WTC11 (cell line): ENCODE measurements at regions not wholly inside any gene's neighbourhood (a gene's known extent, or its start where the extent isn't known, plus 50 kb on each side); places are given as distances from the start of the nearest gene placed in this dataset.

Experiments
- ATAC-seq: fragments of 200-7000 bp; cut with Tn5 transposase; 2 replicates; pipeline ENCODE4 v1.10.0; 2021; ENCODE audit warnings: mild to moderate bottlenecking, moderate library complexity
- CTCF ChIA-PET: fragments of 300-600 bp; sonication (Branson Sonifier 250); formaldehyde crosslinking; loops from one replicate; lab custom pipeline; 2021; ENCODE audit warnings: antibody characterized with exemption; lab: Charles Lee
- POLR2A ChIA-PET: fragments of 350-600 bp; sonication (Branson Sonifier 250); formaldehyde crosslinking; loops from one replicate; lab custom pipeline; 2021; ENCODE audit warnings: antibody characterized with exemption; lab: Charles Lee
- DNase-seq: peaks from one replicate; pipeline ENCODE4 v3.0.0; 2021; ENCODE audit warnings: low spot score
- H3K27ac Mint-ChIP-seq: 2 replicates; pipeline ENCODE4 v1.8.0; 2021; ENCODE audit warnings: mixed read lengths
- H3K27me3 Mint-ChIP-seq: 2 replicates; pipeline ENCODE4 v1.8.0; 2021; ENCODE audit warnings: low read depth, mild to moderate bottlenecking, moderate library complexity, mixed read lengths
- H3K36me3 Mint-ChIP-seq: 2 replicates; pipeline ENCODE4 v1.8.0; 2021; ENCODE audit warnings: mixed read lengths
- H3K4me1 Mint-ChIP-seq: 2 replicates; pipeline ENCODE4 v1.8.0; 2022; ENCODE audit warnings: mixed read lengths
- H3K4me3 Mint-ChIP-seq: 2 replicates; pipeline ENCODE4 v1.8.0; 2021; ENCODE audit warnings: mild to moderate bottlenecking, moderate library complexity, mixed read lengths
- H3K9me3 Mint-ChIP-seq: 2 replicates; pipeline ENCODE4 v1.8.0; 2021; ENCODE audit warnings: mixed read lengths
- ELF4 ChIP-seq: sonication (generic); formaldehyde crosslinking; IDR thresholded peaks from 2 replicates; pipeline ENCODE4 v1.8.1; 2022; ENCODE audit warnings: low read depth, mild to moderate bottlenecking, moderate library complexity, missing genetic modification reagents
- HMGA2 ChIP-seq: fragments of 250-450 bp; sonication (Bioruptor Pico); IDR thresholded peaks from 2 replicates; pipeline ENCODE4 v1.4.0; 2021; ENCODE audit warnings: mild to moderate bottlenecking, moderate library complexity
- NR1H2 ChIP-seq: sonication (generic); formaldehyde crosslinking; IDR thresholded peaks from 2 replicates; pipeline ENCODE4 v1.9.0; 2021; ENCODE audit warnings: mild to moderate bottlenecking, moderate library complexity, missing genetic modification reagents
- OVOL2 ChIP-seq: fragments of 250-450 bp; sonication (Bioruptor Pico); IDR thresholded peaks from 2 replicates; pipeline ENCODE4 v1.9.0; 2021; ENCODE audit warnings: mild to moderate bottlenecking, borderline replicate concordance
- ZNF232 ChIP-seq: sonication (generic); formaldehyde crosslinking; IDR thresholded peaks from 2 replicates; pipeline ENCODE4 v1.8.0; 2022; ENCODE audit warnings: mild to moderate bottlenecking, missing genetic modification reagents
- TF ChIP-seq, protein P1 (sequence below): fragments of 250-450 bp; sonication (Bioruptor Pico); IDR thresholded peaks from 2 replicates; pipeline ENCODE4 v1.8.0; 2021; ENCODE audit warnings: mild to moderate bottlenecking
- TF ChIP-seq, protein P2 (sequence below): sonication (generic); formaldehyde crosslinking; IDR thresholded peaks from 2 replicates; pipeline ENCODE4 v1.8.1; 2022; ENCODE audit warnings: mild to moderate bottlenecking, moderate library complexity, missing genetic modification reagents
- TF ChIP-seq, protein P3 (sequence below): fragments of 250-450 bp; sonication (Bioruptor Pico); IDR thresholded peaks from 2 replicates; pipeline ENCODE4 v1.9.0; 2021; ENCODE audit warnings: mild to moderate bottlenecking
- TF ChIP-seq, protein P4 (sequence below): fragments of 250-450 bp; sonication (Bioruptor Pico); conservative IDR thresholded peaks from 2 replicates; pipeline ENCODE4 v1.9.0; 2021; ENCODE audit warnings: mild to moderate bottlenecking
- TF ChIP-seq, protein P5 (sequence below): sonication (generic); formaldehyde crosslinking; IDR thresholded peaks from 2 replicates; pipeline ENCODE4 v1.8.1; 2022; ENCODE audit warnings: missing genetic modification reagents, borderline replicate concordance
- TF ChIP-seq, protein P6 (sequence below): sonication (generic); formaldehyde crosslinking; IDR thresholded peaks from 2 replicates; pipeline ENCODE4 v1.8.1; 2022; ENCODE audit warnings: low read depth, mild to moderate bottlenecking, moderate library complexity, missing genetic modification reagents, borderline replicate concordance
- TF ChIP-seq, protein P7 (sequence below): fragments of 200-600 bp; IDR thresholded peaks from 2 replicates; pipeline ENCODE4 v1.8.0; 2022; ENCODE audit warnings: antibody characterized with exemption

DNA sequence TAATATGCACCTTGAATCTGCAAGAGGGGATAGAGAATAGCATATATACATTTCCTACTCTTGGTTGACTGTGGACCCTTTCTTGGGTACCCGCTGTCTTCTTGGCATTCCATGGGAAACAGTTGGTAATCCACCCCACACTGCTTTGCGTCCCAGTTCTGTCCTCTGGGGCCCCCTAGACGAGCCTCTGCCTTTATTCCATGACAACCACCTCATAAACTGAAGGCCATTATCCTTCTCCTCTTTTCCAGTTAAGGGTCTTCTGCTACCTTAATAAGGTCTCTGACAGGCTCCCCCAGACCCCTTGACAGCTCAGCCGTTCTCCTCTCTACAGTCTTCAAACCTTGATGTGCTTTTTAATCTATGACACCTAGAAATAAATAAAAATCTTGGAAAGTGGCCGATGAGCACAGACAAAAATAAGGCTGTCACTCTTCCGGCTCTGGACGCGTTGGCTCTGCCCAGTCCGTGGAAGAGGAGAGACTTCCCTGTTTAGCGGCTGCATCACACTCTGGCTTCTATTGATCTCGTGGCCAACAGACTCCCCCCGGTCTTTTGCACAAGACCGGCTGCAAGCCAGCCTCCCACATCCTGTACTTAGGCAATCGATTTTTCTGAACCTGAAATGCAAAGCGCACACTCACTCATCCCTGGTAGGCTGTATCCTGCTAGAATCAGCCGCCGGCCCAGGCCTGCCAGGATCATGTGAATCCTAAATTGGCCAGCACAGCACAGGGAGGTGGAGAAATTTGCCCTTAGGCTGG is 251.0 kb upstream of the TLE3 start:
- H3K36me3 Mint-ChIP-seq = no peaks in the 10 kb centered on the region
- H3K4me1 Mint-ChIP-seq = peaks cover 11% of the 10 kb centered on the region
- H3K9me3 Mint-ChIP-seq = no peaks in the 10 kb centered on the region
- DNase-seq (no peak), ATAC-seq (no peak)
- no peak for TF ChIP-seq NR1H2 (CRISPR knock-in tag)
- TF ChIP-seq ZNF232 (CRISPR knock-in tag) = no peak
- TF ChIP-seq, protein P1, sequence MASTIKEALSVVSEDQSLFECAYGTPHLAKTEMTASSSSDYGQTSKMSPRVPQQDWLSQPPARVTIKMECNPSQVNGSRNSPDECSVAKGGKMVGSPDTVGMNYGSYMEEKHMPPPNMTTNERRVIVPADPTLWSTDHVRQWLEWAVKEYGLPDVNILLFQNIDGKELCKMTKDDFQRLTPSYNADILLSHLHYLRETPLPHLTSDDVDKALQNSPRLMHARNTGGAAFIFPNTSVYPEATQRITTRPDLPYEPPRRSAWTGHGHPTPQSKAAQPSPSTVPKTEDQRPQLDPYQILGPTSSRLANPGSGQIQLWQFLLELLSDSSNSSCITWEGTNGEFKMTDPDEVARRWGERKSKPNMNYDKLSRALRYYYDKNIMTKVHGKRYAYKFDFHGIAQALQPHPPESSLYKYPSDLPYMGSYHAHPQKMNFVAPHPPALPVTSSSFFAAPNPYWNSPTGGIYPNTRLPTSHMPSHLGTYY (CRISPR knock-in tag) = no peak
- TF ChIP-seq ELF4 = no peak
- no peak for TF ChIP-seq OVOL2 (CRISPR knock-in tag)
- TF ChIP-seq, protein P2, sequence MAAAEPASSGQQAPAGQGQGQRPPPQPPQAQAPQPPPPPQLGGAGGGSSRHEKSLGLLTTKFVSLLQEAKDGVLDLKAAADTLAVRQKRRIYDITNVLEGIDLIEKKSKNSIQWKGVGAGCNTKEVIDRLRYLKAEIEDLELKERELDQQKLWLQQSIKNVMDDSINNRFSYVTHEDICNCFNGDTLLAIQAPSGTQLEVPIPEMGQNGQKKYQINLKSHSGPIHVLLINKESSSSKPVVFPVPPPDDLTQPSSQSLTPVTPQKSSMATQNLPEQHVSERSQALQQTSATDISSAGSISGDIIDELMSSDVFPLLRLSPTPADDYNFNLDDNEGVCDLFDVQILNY (CRISPR knock-in tag) = no peak
- TF ChIP-seq, protein P3, sequence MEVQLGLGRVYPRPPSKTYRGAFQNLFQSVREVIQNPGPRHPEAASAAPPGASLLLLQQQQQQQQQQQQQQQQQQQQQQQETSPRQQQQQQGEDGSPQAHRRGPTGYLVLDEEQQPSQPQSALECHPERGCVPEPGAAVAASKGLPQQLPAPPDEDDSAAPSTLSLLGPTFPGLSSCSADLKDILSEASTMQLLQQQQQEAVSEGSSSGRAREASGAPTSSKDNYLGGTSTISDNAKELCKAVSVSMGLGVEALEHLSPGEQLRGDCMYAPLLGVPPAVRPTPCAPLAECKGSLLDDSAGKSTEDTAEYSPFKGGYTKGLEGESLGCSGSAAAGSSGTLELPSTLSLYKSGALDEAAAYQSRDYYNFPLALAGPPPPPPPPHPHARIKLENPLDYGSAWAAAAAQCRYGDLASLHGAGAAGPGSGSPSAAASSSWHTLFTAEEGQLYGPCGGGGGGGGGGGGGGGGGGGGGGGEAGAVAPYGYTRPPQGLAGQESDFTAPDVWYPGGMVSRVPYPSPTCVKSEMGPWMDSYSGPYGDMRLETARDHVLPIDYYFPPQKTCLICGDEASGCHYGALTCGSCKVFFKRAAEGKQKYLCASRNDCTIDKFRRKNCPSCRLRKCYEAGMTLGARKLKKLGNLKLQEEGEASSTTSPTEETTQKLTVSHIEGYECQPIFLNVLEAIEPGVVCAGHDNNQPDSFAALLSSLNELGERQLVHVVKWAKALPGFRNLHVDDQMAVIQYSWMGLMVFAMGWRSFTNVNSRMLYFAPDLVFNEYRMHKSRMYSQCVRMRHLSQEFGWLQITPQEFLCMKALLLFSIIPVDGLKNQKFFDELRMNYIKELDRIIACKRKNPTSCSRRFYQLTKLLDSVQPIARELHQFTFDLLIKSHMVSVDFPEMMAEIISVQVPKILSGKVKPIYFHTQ = no peak
- H3K27me3 Mint-ChIP-seq = no peaks in the 10 kb centered on the region
- ChIA-PET POLR2A (no interaction called here), CTCF (interaction anchor here (0.6 kb wide), 1 partner anchor 237 kb away, joined by 3 read pairs; no protein-coding TSS in a partner anchor)
- H3K4me3 Mint-ChIP-seq = no peak overlapping the region
- H3K27ac Mint-ChIP-seq = no peak overlapping the region

DNA sequence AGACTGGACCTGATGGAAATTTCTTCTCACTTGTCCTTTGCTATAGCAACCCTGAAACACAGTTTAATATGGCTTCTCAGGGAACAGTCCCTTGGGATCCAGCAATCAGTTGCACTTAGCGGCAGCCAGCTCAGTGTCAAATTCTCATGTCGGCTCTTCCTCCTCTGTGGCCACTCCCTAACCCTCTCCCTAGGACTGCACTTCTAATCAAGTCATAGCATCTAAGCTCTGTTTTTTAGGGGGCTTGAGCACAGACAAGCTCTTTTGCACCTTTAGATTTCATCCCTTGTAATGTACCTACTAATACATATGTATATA is 250.5 kb upstream of the TLE3 start:
- CTCF ChIA-PET = interaction anchor here (0.6 kb wide), 1 partner anchor 237 kb away, joined by 3 read pairs; no protein-coding TSS in a partner anchor
- H3K36me3 Mint-ChIP-seq = no peaks in the 10 kb centered on the region
- TF ChIP-seq, protein P4, sequence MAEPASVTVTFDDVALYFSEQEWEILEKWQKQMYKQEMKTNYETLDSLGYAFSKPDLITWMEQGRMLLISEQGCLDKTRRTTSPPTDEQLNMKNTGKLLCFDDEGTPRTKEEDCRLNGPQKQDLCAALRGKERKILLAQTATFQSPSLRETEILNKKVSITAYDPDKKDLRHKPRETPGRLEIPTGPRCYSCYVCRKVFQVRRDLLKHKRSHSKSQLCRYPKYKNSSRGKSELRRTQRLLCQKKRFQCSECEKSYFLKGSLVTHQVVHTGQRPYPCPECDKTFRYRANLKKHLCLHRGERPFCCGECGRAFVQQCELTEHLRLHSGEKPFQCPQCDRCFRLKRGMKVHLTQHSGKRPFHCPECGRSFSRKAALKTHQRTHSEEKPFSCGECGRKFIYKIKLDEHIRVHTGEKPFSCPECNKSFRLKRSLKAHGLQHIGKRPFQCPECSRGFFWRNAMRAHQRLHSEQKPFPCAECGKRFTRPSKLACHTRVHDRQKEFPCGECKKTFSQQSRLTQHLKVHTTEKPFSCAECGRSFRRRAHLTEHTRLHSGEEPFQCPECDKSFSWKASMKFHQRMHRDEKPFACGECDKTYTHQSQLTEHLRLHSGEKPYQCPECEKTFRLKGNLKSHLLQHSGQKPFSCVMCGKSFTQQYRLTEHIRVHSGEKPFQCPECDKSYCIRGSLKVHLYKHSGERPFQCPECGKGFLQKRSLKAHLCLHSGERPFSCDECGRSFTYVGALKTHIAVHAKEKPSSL (CRISPR knock-in tag) = no peak
- TF ChIP-seq, protein P5, sequence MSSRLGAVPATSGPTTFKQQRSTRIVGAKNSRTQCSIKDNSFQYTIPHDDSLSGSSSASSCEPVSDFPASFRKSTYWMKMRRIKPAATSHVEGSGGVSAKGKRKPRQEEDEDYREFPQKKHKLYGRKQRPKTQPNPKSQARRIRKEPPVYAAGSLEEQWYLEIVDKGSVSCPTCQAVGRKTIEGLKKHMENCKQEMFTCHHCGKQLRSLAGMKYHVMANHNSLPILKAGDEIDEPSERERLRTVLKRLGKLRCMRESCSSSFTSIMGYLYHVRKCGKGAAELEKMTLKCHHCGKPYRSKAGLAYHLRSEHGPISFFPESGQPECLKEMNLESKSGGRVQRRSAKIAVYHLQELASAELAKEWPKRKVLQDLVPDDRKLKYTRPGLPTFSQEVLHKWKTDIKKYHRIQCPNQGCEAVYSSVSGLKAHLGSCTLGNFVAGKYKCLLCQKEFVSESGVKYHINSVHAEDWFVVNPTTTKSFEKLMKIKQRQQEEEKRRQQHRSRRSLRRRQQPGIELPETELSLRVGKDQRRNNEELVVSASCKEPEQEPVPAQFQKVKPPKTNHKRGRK (CRISPR knock-in tag) = no peak
- TF ChIP-seq, protein P6, sequence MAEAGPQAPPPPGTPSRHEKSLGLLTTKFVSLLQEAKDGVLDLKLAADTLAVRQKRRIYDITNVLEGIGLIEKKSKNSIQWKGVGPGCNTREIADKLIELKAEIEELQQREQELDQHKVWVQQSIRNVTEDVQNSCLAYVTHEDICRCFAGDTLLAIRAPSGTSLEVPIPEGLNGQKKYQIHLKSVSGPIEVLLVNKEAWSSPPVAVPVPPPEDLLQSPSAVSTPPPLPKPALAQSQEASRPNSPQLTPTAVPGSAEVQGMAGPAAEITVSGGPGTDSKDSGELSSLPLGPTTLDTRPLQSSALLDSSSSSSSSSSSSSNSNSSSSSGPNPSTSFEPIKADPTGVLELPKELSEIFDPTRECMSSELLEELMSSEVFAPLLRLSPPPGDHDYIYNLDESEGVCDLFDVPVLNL (CRISPR knock-in tag) = no peak
- TF ChIP-seq, protein P1 (CRISPR knock-in tag) = no peak
- TF ChIP-seq, protein P7, sequence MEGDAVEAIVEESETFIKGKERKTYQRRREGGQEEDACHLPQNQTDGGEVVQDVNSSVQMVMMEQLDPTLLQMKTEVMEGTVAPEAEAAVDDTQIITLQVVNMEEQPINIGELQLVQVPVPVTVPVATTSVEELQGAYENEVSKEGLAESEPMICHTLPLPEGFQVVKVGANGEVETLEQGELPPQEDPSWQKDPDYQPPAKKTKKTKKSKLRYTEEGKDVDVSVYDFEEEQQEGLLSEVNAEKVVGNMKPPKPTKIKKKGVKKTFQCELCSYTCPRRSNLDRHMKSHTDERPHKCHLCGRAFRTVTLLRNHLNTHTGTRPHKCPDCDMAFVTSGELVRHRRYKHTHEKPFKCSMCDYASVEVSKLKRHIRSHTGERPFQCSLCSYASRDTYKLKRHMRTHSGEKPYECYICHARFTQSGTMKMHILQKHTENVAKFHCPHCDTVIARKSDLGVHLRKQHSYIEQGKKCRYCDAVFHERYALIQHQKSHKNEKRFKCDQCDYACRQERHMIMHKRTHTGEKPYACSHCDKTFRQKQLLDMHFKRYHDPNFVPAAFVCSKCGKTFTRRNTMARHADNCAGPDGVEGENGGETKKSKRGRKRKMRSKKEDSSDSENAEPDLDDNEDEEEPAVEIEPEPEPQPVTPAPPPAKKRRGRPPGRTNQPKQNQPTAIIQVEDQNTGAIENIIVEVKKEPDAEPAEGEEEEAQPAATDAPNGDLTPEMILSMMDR = no peak
- TF ChIP-seq HMGA2 (CRISPR knock-in tag) = no peak
- TF ChIP-seq, all 79 proteins: peak for 0
- Mint-ChIP-seq H3K4me1 (peaks cover 11% of the 10 kb centered on the region), H3K27ac (no peak overlapping the region), H3K9me3 (no peaks in the 10 kb centered on the region), H3K27me3 (no peaks in the 10 kb centered on the region), H3K4me3 (no peak overlapping the region)
- ATAC-seq (no peak), DNase-seq (no peak)
- POLR2A ChIA-PET = no interaction called here
